ENCODE measurements at regions not wholly inside any gene's neighbourhood (a gene's known extent, or its start where the extent isn't known, plus 50 kb on each side); places are given as distances from the start of the nearest gene placed in this dataset.

- H3K36me3 Mint-ChIP-seq (ENCODE audit: unreplicated experiment): peaks cover 4% of the 10 kb centered on the region
- no peaks in the 10 kb centered on the region for H3K27me3 Mint-ChIP-seq (ENCODE audit: unreplicated experiment)
- H3K9me3 Mint-ChIP-seq (ENCODE audit: unreplicated experiment): peaks cover 10% of the 10 kb centered on the region
- H3K4me3 Mint-ChIP-seq (ENCODE audit: unreplicated experiment): no peak overlapping the region
- peaks cover 39% of the 10 kb centered on the region for H3K4me1 Mint-ChIP-seq (ENCODE audit: unreplicated experiment)
- TF ChIP-seq, protein P1, sequence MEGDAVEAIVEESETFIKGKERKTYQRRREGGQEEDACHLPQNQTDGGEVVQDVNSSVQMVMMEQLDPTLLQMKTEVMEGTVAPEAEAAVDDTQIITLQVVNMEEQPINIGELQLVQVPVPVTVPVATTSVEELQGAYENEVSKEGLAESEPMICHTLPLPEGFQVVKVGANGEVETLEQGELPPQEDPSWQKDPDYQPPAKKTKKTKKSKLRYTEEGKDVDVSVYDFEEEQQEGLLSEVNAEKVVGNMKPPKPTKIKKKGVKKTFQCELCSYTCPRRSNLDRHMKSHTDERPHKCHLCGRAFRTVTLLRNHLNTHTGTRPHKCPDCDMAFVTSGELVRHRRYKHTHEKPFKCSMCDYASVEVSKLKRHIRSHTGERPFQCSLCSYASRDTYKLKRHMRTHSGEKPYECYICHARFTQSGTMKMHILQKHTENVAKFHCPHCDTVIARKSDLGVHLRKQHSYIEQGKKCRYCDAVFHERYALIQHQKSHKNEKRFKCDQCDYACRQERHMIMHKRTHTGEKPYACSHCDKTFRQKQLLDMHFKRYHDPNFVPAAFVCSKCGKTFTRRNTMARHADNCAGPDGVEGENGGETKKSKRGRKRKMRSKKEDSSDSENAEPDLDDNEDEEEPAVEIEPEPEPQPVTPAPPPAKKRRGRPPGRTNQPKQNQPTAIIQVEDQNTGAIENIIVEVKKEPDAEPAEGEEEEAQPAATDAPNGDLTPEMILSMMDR (IDR thresholded peaks at IDR 0.05): no peak
- no peak overlapping the region for H3K27ac Mint-ChIP-seq (ENCODE audit: unreplicated experiment)
- no peak for DNase-seq (ENCODE audit: extremely low spot score, unreplicated experiment)
Measured at GRCh38 chr6:140043762-140044378, 669.4 kb upstream of the CITED2 start.

DNA sequence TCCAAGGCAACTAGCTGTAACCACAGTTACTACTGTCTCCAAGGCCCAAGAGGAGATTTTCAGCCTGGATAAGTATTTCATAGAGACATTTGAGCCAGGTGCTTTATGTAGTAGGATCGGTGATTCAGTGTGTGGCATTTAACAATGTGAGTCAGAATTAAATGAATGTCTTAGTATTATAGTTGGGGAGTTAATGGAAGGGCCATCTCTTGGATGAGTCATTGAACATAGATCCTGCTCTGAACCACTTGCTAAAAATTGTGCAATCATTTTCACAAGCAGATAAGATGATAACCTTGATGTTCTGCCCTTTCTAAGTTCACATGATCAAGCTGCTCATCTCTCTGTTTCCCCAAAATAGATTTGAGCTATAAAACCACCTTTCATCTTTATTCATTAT is 668.9 kb upstream of the CITED2 start:
- peaks cover 10% of the 10 kb centered on the region for H3K9me3 Mint-ChIP-seq (ENCODE audit: unreplicated experiment)
- H3K36me3 Mint-ChIP-seq (ENCODE audit: unreplicated experiment): peaks cover 4% of the 10 kb centered on the region
- TF ChIP-seq, protein P1 (IDR thresholded peaks at IDR 0.05): no peak
- H3K4me1 Mint-ChIP-seq (ENCODE audit: unreplicated experiment): peaks cover 34% of the 10 kb centered on the region
- H3K4me3 Mint-ChIP-seq (ENCODE audit: unreplicated experiment): no peak overlapping the region
- no peak overlapping the region for H3K27ac Mint-ChIP-seq (ENCODE audit: unreplicated experiment)
- H3K27me3 Mint-ChIP-seq (ENCODE audit: unreplicated experiment): no peaks in the 10 kb centered on the region
- DNase-seq (ENCODE audit: extremely low spot score, unreplicated experiment): no peak

DNA sequence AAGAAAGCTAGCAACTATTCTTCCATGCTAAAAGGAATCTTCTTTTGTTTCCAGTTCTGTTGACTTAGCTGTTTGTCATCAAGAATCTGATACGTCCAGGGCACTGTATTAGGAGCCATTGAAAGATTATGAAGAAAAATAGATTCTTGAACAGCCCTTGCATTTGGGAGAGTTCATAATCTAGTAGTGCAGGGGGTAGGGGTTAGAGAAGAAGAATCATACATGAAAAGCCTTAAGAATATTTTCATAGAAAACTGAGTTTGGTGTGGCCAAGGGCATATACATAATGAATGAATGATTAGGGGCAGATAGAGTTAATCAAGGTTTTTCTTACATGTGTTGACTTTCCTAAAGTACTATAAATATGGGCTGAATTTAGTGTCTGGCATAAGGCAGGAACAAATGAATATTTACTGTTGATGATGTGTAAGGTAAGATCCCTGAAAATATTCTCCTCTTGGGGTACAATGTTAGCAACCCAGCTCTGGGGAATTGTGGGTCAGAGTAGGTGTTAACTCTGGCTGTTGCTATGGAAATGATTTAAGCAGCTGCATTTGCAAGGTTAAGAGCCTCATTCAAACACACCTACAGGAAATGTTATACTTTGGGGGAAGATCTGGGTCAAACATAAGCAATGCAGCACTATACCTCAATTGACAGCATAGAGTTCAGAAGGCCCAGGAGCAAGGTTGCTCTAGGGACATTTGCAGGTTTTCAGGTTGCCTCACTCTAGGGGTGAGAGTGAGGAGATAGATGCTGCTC is 667.3 kb upstream of the CITED2 start:
- Mint-ChIP-seq H3K4me1 (ENCODE audit: unreplicated experiment) (peaks cover 30% of the 10 kb centered on the region), H3K27me3 (ENCODE audit: unreplicated experiment) (no peaks in the 10 kb centered on the region), H3K9me3 (ENCODE audit: unreplicated experiment) (peaks cover 5% of the 10 kb centered on the region), H3K4me3 (ENCODE audit: unreplicated experiment) (no peak overlapping the region), H3K27ac (ENCODE audit: unreplicated experiment) (no peak overlapping the region), H3K36me3 (ENCODE audit: unreplicated experiment) (no peaks in the 10 kb centered on the region)
- TF ChIP-seq, protein P1 (IDR thresholded peaks at IDR 0.05): no peak
- DNase-seq (ENCODE audit: extremely low spot score, unreplicated experiment): no peak

DNA sequence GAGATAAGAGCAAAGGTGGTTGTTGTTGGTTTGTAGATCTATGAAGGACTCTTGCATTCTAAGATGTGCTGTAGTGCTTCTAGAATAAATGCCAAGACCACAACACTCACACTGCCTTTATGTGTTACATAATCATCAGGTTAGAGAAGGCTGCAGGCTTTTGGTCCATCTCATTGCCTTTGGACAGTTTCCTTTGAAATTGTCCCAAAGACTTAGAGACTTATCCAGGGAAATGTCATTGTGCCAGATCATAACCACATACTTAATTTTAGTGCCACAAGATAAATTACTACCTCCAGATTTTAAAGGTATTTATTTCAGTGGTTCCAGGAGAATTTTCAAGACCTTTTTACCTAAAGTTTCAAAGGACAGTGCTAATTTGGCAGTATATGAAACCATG is 666.6 kb upstream of the CITED2 start:
- Mint-ChIP-seq H3K27me3 (ENCODE audit: unreplicated experiment) (no peaks in the 10 kb centered on the region), H3K4me3 (ENCODE audit: unreplicated experiment) (no peak overlapping the region), H3K9me3 (ENCODE audit: unreplicated experiment) (peaks cover 12% of the 10 kb centered on the region), H3K27ac (ENCODE audit: unreplicated experiment) (no peak overlapping the region), H3K36me3 (ENCODE audit: unreplicated experiment) (no peaks in the 10 kb centered on the region), H3K4me1 (ENCODE audit: unreplicated experiment) (peaks cover 30% of the 10 kb centered on the region)
- TF ChIP-seq, protein P1 (IDR thresholded peaks at IDR 0.05): no peak
- DNase-seq (ENCODE audit: extremely low spot score, unreplicated experiment): no peak

GRCh38 chr6:140040396-140040795 is 665.9 kb upstream of the CITED2 start:
- no peak for DNase-seq (ENCODE audit: extremely low spot score, unreplicated experiment)
- TF ChIP-seq, protein P1 (IDR thresholded peaks at IDR 0.05): no peak
- Mint-ChIP-seq H3K27ac (ENCODE audit: unreplicated experiment) (no peak overlapping the region), H3K4me3 (ENCODE audit: unreplicated experiment) (no peak overlapping the region), H3K36me3 (ENCODE audit: unreplicated experiment) (peaks cover 3% of the 10 kb centered on the region), H3K9me3 (ENCODE audit: unreplicated experiment) (peaks cover 12% of the 10 kb centered on the region), H3K27me3 (ENCODE audit: unreplicated experiment) (no peaks in the 10 kb centered on the region), H3K4me1 (ENCODE audit: unreplicated experiment) (peaks cover 30% of the 10 kb centered on the region)

Measured in osteocyte (in vitro differentiated cells).